KG1 (cell line): ENCODE measurements at regions not wholly inside any gene's neighbourhood (a gene's known extent, or its start where the extent isn't known, plus 50 kb on each side); places are given as distances from the start of the nearest gene placed in this dataset.

ENCODE experiments used
- DNase-seq: peaks from one replicate; lab custom pipeline; 2025; lab: John Stamatoyannopoulos, UW

DNA sequence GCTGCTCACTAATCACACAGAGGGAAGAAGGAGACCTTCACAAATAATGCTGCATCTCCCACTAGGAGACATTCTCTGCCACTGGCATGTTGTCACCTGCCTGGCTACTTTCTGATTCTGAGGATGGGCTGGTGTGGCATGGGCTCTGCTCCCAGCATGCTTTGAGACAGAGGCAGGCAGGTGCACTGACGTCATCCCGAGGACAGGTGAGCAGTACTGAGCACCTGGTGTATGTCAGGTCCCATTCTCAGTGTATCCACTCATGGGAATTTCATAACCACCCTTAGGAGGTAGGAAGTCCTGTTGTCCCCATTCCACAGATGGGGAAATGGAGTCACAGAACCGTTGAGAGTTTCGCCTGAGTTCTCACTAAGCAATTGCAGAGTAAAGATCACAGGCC is 597.9 kb downstream of the VRK1 start:
- DNase-seq, result no peak

- DNase-seq, result no peak
Measured at GRCh38 chr14:97401714-97402113, 604.5 kb downstream of the VRK1 start.

- no peak for DNase-seq
Measured at GRCh38 chr14:97402279-97402678, 605.1 kb downstream of the VRK1 start.

GRCh38 chr14:97407701-97408407 is 610.7 kb downstream of the VRK1 start:
- no peak for DNase-seq

DNA sequence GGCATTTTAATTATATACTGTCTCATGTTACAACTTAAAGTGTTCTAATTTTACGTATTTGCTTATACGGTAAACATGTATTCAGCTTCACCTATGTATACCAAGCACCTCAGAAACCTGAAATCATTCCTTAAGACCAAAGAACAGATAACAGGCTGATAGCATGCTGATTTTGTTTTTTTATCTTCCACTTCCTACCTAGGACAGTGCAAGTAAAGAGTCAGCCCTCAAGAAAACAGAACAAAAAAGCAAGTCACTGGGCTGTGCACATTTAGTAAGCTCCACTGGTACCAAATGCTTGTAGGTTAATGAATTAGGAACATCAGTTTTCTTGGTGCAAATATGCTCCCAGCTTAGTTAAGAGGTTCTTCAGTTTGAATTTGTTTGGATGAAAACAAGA is 611.3 kb downstream of the VRK1 start:
- no peak for DNase-seq

DNA sequence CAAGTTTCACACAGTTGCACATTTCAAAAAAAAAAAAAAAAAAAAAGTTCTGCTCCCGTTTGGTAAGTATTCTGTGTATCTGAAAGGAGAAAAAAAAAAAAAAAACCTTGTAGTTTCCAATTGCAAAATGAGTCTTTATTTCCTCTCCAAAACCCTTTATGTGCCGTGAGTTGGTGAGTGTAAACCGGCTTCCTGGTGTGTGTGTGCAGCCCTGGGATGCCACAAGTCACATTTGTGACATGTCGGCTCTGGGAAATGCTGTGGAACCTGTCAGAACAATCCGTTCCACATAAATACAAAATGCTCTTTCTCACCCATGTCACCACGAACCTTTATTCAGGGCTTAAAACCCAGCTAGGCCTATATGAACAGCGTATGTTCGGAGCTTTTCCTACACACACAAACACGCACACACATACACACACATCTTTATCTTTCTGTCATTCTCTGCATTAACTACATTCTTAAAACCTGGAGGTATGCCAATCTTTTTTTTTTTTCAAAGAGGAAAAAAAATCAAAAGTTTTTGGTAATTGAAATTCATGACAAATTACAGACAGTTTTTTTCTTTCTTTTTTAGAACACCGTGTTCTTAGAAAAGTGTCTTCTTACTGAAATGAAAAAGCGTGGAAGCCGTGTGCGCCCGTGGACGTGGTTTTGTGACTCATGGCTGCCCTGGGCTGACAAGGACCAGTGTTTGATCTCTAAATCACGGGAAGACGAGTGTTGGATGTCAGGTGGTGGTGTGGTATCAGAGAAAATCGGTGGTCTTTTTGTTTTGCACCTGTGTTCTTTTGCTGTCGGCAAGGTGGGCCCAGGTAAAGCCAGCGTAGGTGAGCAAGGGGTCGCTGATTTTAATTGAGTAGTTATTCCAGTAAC is 612.0 kb downstream of the VRK1 start:
- no peak for DNase-seq

DNA sequence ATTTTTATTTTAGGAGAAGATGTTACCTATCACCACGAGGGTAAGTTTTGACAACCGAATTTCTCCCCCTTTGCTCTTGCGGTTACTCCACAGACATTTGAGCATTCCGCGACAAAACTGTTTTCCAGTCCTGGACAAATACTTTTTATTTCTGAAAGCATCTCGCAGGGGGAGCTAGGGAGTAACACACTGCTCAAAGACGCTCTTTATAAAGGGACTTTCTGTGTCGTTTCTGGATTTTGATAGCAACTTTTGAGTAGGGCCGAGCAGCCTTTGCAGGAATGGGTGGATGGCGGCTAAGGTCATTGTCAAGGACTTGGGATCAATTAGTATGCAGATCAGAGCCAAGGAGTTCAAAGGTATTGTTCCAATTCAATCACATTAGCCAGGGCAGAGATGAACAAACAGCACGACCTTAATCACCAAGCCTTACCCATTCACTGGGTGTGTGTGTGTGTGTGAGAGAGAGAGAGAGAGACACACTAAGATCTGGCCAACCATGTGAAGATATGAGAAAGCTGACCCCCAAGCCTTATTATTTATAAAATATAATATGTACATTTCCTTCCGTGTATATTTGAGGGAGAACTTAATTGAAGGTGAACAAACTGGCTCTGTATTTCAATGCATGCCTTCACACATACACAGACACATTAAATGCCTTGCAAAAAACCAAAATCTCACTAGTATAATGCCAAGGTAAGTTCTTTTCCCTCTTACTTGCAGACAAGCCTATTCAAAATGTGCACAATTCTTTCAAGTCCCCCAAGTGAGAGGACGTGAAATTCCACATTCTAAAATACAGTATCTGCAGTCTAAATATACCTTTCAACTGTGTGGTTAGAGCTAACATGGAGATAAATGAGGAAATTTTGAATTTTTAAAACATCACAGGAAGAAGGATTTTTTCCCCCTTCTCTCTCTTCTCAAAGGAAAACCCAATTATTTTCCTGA is 613.8 kb downstream of the VRK1 start:
- DNase-seq, result no peak

DNA sequence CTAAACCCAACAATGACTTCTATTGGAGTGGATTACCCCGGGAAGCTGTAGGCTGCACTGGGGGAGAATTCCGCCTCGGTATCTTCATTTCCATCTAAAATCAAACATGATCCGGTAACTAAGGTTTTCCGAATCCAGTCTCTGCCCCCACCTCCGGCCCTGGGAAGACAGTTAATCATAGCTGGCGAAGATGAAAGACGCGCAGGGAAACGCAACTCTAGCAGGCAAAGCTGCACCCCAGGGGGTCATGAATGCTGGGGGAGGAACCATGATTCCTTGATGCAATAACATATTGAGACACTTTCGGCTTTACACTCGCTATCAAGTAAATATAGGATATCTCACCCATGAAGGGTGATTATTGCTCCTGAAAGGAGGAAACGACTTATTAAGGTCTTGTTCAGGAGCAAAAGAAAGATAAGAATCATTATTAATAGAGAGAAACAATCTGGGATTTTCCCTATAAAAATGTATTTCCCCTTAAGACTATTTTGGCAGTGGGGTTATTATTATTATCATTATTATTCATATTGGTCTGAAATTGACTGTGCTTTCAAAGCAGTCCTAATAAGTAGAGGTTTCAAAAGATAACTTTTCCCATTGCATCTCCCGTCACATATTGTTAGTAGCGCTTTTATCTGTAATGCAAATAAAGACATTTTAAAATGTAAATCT is 614.9 kb downstream of the VRK1 start:
- no peak for DNase-seq

DNA sequence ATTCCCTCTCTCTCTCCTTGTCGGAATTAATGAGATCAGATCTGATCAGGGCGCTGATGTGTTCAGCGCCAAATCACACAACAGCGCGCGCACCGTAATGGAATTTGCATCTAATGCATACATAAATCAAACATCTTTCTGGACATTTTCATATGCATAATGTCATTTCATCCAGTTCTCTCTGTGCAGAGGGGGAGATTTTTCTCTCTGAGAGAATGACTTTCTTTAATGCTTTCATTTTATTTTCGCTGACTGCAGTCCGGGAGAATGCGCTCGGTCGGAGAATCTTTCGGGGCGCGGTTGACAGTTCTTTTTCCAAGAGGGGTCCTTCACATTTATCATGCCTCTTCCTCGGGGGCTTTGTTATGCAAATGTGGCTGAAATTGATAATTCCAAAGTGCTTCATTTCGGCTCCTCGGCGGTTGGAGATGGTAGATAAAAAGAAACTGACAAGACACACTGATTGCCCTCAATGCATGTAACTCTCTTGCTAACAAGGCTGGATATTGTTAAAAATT is 615.9 kb downstream of the VRK1 start:
- no peak for DNase-seq

DNA sequence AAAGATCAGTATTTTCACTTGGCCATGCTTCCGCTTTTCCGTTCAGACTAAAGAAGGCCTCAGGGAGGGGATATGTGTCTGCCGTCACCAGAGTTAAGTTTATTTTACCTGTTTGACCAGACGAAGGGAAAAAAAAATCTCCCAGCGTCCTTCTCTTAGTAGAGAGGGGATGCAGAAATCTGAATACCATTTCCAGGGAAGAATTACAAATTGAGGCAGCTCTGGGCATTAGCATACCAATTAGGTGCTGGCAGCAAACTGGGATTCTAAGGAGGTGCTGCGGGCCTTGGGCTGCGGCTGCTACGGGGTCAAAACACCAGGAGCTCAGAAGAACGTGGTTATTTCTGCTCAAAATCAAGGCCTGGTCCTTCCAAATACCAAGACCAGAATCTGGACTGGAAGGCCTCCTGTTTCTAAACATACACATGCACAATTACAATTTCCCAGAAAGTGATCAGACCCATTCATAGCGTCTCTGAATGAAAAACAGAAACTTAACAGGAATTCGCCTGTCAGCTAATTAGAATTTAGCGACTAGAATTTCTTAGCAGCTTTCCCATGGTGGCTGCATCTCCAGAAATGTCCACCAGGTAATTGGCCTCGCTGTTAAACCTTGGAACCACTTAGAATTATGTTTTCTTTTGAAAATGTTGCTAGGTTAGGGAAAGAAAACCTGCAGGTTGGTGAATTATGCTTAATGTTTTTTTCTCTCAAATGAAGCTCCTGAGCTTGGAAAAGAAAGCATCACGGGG is 617.0 kb downstream of the VRK1 start:
- DNase-seq, result no peak

DNA sequence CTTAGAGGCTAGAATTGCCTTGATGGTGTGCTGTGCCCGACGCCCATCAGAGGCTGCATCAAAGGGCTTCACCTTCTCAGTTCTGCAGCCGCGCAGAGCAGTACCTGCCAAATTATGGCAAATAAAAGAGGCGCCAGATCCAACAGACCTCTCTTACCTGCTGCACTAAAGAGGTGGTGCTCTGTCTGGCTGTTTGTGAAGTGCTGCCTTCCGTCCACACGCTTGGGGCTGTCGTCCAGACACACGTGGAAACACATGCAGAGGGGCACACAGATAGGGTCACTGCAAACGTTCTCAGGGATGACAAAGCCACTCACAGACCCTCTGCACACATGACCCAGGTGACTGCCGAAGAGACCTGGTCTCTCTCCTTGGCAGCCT is 617.5 kb downstream of the VRK1 start:
- no peak for DNase-seq

- DNase-seq, result no peak
Measured at GRCh38 chr14:97415907-97416306, 618.7 kb downstream of the VRK1 start.

DNA sequence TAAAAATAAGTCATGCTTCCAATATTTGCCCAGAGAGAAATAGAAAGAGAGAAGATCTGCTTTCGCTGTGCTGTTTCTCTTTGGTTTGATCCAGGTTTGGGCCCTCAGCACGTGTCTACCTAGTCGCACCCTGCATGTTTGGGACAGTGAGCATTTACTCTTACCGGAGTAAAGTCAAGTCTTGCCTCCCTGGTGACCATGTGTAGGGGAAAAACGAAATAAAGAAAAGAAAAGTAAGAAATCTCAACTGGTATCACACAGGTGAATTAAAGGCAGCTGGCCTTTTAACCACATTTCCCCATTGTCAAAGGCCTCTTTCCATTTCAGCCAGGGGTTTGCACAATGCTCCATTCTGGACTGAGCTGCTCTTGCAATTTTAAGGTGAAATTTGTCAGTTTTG is 619.4 kb downstream of the VRK1 start:
- no peak for DNase-seq

DNA sequence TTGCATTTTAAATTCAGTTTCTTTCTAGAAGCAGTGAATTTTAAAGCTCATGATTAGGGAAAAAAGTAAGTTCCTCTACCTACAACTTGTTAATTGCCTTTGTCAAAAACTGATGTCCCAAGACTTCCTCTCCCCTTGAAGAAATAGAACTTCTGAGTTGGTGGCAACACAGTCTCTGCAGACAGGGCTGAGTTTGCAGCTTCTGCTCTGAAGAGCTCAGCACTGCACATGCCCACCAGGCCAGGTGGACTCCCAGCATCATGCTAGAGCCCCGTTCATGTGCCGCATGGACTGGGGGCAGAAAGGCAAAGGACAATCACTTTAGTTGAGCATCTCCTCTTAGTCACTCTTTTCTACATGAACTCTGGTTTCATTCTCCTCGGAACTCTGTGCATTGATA is 620.1 kb downstream of the VRK1 start:
- no peak for DNase-seq

- DNase-seq, result no peak
Measured at GRCh38 chr14:97420211-97420610, 623.0 kb downstream of the VRK1 start.

- DNase-seq, result no peak
Measured at GRCh38 chr14:97426776-97427175, 629.6 kb downstream of the VRK1 start.

DNA sequence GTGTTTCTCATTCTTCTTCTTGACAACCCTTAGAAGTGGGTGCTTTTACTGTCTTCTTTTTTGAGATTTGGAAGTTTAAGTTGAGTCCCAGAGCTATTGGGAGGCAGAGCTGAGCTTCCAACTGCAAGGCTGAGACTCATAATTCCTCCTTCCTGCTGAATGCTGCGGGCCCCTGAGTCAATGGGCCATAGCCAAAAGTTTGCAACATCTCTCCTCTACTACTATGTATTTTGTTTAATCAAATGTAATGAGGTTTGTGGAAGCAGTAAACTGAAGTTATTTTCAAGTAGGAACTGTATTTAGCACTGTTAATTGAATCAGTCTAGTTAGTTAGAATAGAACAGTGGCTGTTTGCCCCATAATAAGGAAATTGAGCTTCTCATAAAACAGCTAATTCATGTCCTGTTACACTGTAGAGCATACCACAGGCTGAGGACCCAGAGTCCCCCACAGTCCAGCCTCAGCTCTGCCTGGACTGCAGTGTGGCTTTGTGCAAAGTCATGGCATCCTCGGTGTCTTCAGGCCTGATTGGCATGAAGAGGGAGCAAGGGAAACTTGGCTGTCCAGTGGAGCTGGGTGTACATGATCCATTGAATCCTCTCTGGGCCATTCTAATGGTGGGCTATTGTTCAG is 631.7 kb downstream of the VRK1 start:
- DNase-seq, result no peak

DNA sequence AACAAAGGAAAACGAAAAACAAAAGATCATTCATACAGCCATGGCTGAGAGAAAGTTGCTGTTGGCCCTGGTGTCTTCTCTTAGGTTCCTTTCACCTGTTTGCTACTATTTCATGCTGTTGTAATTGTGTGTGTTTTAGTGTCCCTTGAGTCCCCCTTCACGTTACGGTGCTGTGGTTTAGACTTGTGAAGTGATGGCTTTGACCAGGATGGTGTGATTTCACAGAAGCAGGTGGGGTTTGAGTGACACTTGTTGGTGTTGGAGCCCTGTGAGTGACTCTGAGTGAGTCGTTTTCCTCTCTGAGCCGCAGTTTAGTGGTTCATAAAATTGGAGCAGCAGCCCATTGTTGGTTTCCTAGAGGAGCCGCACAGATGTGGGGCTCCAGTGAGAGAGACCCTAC is 635.4 kb downstream of the VRK1 start:
- no peak for DNase-seq

GRCh38 chr14:97441740-97442362 is 644.7 kb downstream of the VRK1 start:
- no peak for DNase-seq

DNA sequence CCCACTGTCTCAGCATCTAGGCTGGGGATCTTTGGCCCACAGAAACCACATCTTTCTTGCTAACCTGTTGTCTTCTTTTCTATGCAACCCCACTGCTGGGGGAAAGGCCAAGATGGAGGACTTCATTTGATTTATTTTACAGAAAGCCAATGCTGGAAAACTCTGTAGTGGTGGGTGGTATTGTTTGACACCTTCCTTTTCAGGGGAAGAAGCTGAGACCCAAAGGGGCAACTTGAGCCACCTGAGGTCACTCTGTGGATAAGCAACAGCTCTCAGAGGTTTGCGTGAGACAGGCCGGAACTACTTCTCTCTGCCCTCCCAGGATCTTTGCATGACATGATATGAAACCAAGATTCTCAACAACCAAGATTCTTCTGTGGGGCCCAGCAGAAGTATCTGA is 645.2 kb downstream of the VRK1 start:
- DNase-seq, result no peak
